ENCODE measurements at regions not wholly inside any gene's neighbourhood (a gene's known extent, or its start where the extent isn't known, plus 50 kb on each side); places are given as distances from the start of the nearest gene placed in this dataset.
"Not testable (repeated sequence)": the region's sequence is repeated elsewhere in the genome, so short reads cannot be mapped to it uniquely, and the experiment has no call there.

DNA sequence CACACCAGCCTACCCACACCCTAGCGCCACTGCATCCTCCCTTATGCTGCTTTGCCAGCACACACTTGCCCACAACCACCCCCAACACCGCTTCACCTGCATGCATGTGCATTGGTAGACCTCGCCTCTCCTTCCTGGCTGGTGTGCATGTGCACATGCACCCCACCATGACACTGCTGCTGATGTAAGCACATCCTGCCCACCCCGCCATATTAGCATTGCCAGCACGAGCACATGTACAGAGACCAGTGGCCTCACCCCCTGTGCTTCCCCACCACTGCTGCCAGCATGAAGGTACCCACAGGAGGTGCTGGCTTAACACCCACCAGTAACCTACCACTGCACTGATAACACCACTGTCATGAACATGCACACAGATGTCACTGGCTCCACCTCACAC, 218.2 kb downstream of the SLCO4C1 start:
- FAIRE-seq, result peak; percentile 66
- no peak overlapping the region for H3K4me3 ChIP-seq (ENCODE audit: low read depth, low read length)
- TF ChIP-seq, protein P1, sequence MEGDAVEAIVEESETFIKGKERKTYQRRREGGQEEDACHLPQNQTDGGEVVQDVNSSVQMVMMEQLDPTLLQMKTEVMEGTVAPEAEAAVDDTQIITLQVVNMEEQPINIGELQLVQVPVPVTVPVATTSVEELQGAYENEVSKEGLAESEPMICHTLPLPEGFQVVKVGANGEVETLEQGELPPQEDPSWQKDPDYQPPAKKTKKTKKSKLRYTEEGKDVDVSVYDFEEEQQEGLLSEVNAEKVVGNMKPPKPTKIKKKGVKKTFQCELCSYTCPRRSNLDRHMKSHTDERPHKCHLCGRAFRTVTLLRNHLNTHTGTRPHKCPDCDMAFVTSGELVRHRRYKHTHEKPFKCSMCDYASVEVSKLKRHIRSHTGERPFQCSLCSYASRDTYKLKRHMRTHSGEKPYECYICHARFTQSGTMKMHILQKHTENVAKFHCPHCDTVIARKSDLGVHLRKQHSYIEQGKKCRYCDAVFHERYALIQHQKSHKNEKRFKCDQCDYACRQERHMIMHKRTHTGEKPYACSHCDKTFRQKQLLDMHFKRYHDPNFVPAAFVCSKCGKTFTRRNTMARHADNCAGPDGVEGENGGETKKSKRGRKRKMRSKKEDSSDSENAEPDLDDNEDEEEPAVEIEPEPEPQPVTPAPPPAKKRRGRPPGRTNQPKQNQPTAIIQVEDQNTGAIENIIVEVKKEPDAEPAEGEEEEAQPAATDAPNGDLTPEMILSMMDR (IDR thresholded peaks at IDR 0.05; ENCODE audit: insufficient read depth, low read length, severe bottlenecking), result no peak
- DNase-seq (ENCODE audit: low read depth), result no peak
- H3K36me3 ChIP-seq (ENCODE audit: control insufficient read depth, insufficient read depth, low read length), result no peaks in the 10 kb centered on the region
- H3K27me3 ChIP-seq (ENCODE audit: control insufficient read depth, insufficient read depth, low read length), result no peaks in the 10 kb centered on the region

DNA sequence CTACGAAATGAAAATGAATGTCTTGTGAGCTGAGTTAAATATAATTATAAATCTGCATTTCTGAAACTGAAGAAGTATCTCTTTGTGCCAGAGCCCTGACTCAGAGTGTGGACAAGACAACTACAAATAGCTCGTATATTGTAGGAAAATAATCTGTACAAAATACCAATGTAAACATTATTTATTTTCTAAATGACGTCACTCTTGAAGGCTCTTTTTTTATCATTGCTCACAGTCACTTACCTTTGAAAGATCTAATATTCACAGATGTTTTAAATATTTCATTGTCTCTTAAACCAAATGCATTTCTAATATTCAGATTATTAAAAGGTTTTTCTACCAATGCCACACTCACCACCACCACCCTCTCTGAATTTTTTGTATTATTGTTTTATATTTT, 226.1 kb downstream of the SLCO4C1 start:
- TF ChIP-seq, protein P1 (IDR thresholded peaks at IDR 0.05; ENCODE audit: insufficient read depth, low read length, severe bottlenecking), result no peak
- H3K36me3 ChIP-seq (ENCODE audit: control insufficient read depth, insufficient read depth, low read length), result no peaks in the 10 kb centered on the region
- no peak overlapping the region for H3K4me3 ChIP-seq (ENCODE audit: low read depth, low read length)
- no peaks in the 10 kb centered on the region for H3K27me3 ChIP-seq (ENCODE audit: control insufficient read depth, insufficient read depth, low read length)
- DNase-seq (ENCODE audit: low read depth), result no peak
- no peak for FAIRE-seq

DNA sequence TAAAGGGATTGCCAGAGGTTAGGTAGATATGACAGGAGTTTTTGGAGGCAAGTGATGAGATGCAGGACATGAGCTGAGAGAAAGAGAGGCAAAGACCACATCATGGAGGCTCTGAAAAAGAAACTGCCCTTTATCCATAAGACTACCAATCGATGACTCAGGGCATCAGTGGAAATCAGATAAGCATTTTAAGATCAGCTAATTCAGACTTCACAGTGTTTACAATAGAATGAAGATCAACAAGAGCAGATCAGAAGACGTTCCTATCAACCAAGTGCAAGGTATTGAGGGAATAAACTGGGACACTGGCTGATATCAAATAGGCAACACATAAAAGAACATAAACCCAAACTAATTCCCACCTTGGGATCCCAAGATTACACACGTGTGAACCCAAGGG, 227.2 kb downstream of the SLCO4C1 start:
- TF ChIP-seq, protein P1 (IDR thresholded peaks at IDR 0.05; ENCODE audit: insufficient read depth, low read length, severe bottlenecking), result no peak
- no peak for DNase-seq (ENCODE audit: low read depth)
- Histone ChIP-seq H3K36me3 (ENCODE audit: control insufficient read depth, insufficient read depth, low read length) (no peaks in the 10 kb centered on the region), H3K4me3 (ENCODE audit: low read depth, low read length) (no peak overlapping the region), H3K27me3 (ENCODE audit: control insufficient read depth, insufficient read depth, low read length) (no peaks in the 10 kb centered on the region)
- no peak for FAIRE-seq

DNA sequence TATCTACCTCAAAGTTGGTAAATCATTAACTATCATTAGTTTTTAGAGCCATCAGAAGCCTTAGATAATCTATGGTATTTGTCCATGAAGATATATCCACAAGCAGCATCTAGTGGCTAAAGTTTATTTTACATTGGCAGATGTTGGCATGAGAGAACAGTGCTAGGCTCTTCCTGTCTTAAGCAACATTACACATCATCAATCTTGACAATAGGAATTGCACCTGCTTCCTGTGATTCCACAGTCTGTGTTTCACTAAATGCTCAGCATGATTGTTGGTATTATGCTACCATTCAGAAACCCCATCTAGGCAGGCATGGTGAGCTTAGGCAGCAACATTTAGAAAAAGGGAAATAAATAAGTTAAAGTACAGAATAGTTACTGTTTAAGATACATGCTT, 246.6 kb downstream of the SLCO4C1 start:
- H3K4me3 ChIP-seq (ENCODE audit: low read depth, low read length), result no peak overlapping the region
- no peaks in the 10 kb centered on the region for H3K27me3 ChIP-seq (ENCODE audit: control insufficient read depth, insufficient read depth, low read length)
- DNase-seq (ENCODE audit: low read depth), result peak; percentile 12
- no peaks in the 10 kb centered on the region for H3K36me3 ChIP-seq (ENCODE audit: control insufficient read depth, insufficient read depth, low read length)
- no peak for FAIRE-seq
- TF ChIP-seq, protein P1 (IDR thresholded peaks at IDR 0.05; ENCODE audit: insufficient read depth, low read length, severe bottlenecking), result no peak

DNA sequence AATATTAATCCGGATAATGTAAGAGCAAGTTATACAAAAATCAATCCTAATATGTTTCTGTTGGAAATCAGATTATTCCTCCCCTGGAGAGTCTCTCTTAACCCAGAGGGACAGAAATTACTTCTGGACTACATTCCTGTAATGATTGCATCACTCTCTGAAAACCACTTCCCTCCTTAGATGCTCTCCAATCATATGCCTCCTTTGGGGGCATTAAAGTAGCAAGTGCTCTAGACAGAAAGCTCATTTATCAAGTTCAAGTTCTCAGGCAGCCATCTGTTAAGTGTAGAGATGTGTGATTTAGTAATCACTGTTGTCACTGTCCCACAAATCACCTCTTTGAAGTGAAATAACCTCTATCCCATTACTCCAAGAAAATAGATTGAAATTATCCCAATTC, 247.1 kb downstream of the SLCO4C1 start:
- no peak for FAIRE-seq
- no peak for DNase-seq (ENCODE audit: low read depth)
- TF ChIP-seq, protein P1 (IDR thresholded peaks at IDR 0.05; ENCODE audit: insufficient read depth, low read length, severe bottlenecking), result no peak
- Histone ChIP-seq H3K27me3 (ENCODE audit: control insufficient read depth, insufficient read depth, low read length) (no peaks in the 10 kb centered on the region), H3K4me3 (ENCODE audit: low read depth, low read length) (no peak overlapping the region), H3K36me3 (ENCODE audit: control insufficient read depth, insufficient read depth, low read length) (no peaks in the 10 kb centered on the region)

DNA sequence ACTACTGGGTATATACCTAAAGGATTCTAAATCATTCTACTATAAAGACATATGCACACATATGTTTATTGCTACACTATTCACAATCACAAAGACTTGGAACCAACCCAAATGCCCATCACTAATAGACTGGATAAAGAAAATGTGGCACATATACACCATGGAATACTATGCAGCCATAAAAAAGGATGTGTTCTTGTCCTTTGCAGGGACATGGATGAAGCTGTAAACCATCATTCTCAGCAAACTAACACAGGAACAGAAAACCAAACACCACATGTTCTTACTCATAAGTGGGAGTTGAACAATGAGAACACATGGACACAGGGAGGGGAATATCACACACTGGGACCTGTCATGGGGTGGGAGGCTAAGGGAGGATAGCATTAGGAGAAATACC, 249.0 kb downstream of the SLCO4C1 start:
- not testable (repeated sequence) for H3K36me3 ChIP-seq (ENCODE audit: control insufficient read depth, insufficient read depth, low read length); H3K4me3 ChIP-seq (ENCODE audit: low read depth, low read length); FAIRE-seq; H3K27me3 ChIP-seq (ENCODE audit: control insufficient read depth, insufficient read depth, low read length); DNase-seq (ENCODE audit: low read depth)

Data from bronchial epithelial cell (primary cell).